Ovary (tissue), 7 donors: ENCODE measurements at regions not wholly inside any gene's neighbourhood (a gene's known extent, or its start where the extent isn't known, plus 50 kb on each side); places are given as distances from the start of the nearest gene placed in this dataset.

Experiments used
- DNase-seq, 5 donors: peaks; one replicate each; pipeline ENCODE4 v3.0.0-alpha.2; 2019 to 2020
- H3K27ac ChIP-seq, 2 donors: fragments of 200-600 bp; one replicate each; pipeline versions ENCODE4 v1.5.1 to v1.8.0; 2019 to 2022
- H3K27me3 ChIP-seq: fragments of 200-600 bp; one replicate; pipeline ENCODE4 v1.8.0; 2022
- H3K36me3 ChIP-seq: fragments of 200-600 bp; sonication (generic); one replicate; pipeline ENCODE4 v1.5.1; 2019
- H3K4me1 ChIP-seq: one replicate; pipeline ENCODE4 v1.8.1; 2013; ENCODE audit warnings: mild to moderate bottlenecking, moderate library complexity; ENCODE audit not compliant: insufficient read depth
- H3K4me3 ChIP-seq: fragments of 200-600 bp; sonication (generic); one replicate; pipeline ENCODE4 v1.5.1; 2017
- H3K9me3 ChIP-seq, 2 donors: fragments of 200-600 bp in 1 of 2; sonication (generic) in 1 of 2; one replicate each; pipeline versions ENCODE4 v1.5.1 to v1.8.1; 2013 to 2019; ENCODE audit warnings: mild to moderate bottlenecking in 1 of 2, moderate library complexity in 1 of 2
- CTCF ChIP-seq, 3 donors: fragments of 450-650 bp in 2 of 3; fragments of 200-600 bp in 1 of 3; IDR thresholded peaks; one replicate each; pipeline versions ENCODE4 v1.5.1 to v1.8.0; 2016 to 2022; ENCODE audit warnings: antibody characterized with exemption in 3 of 3, mild to moderate bottlenecking in 1 of 3
- EP300 ChIP-seq: sonication (generic); formaldehyde crosslinking; IDR thresholded peaks from one replicate; pipeline ENCODE4 v1.6.1; 2017; ENCODE audit warnings: antibody characterized with exemption
- POLR2A ChIP-seq: fragments of 450-650 bp; IDR thresholded peaks from one replicate; pipeline ENCODE4 v1.6.1; 2017; ENCODE audit warnings: antibody characterized with exemption, mild to moderate bottlenecking, moderate library complexity
- WGBS, 3 donors: extraction: QIAGEN DNeasy Blood & Tissue Kit in 1 of 3; methylation state at CpG; one replicate each; pipeline versions ENCODE4 v1.1.5 to v1.1.7; 2013 to 2017; 5-methylcytosine and 5-hydroxymethylcytosine counted together
- intact Hi-C, 4 donors: fragments of 100-400 bp; cut with DNase I; formaldehyde crosslinking; loops; one replicate each; pipeline versions ENCODE4 v1.11.0 to v1.15.1; 2022 to 2023
- donor health status: DM: no; HTN: no; CAD: no; lungs with moderate emphysema.
- donor health status: DM: no; HTN: no; CAD: no.
- donor health status: Bipolar disorder and iron deficiency.
- donor health status: DM: no; HTN: no; CAD: no.
- donor health status: DM: yes; HTN: yes; CAD: no.

DNA sequence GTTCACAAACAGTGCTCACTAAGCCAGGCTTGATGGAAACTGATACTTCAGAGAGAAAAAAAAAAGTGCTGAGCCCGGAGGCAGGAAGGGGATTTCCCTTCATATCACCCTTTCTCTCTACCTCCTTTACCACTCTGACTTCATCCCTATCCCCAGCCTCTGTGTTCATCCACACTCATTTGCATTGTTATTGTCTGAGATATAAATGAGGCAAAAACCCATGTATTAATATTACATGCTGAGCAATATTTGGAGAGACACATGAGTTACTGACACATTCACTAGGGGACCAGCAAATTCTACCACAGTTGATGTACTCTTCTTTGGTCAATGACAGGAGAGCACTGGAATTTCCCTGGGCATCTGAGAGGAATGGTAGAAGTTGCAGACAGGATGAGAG lies 175.8 kb downstream of the TNFSF18 start:
- H3K27ac ChIP-seq, result no peak overlapping the region
- no peaks in the 10 kb centered on the region for H3K9me3 ChIP-seq
- TF ChIP-seq POLR2A (no peak), CTCF (IDR thresholded peaks at IDR 0.05) (no peak), EP300 (no peak)
- intact Hi-C loops, result no loop called here
- no peak for DNase-seq
- no peak overlapping the region for H3K4me3 ChIP-seq
- no peaks in the 10 kb centered on the region for H3K27me3 ChIP-seq
- WGBS, 3 donors, result 36 to 55% (median 44%) methylated on average over 1 of the region's 1 CpG
- no peaks in the 10 kb centered on the region for H3K36me3 ChIP-seq
- no peaks in the 10 kb centered on the region for H3K4me1 ChIP-seq

- intact Hi-C loops, result no loop called here
- H3K36me3 ChIP-seq, result no peaks in the 10 kb centered on the region
- H3K27ac ChIP-seq, result no peak overlapping the region
- no peaks in the 10 kb centered on the region for H3K4me1 ChIP-seq
- DNase-seq, result no peak
- no peaks in the 10 kb centered on the region for H3K27me3 ChIP-seq
- H3K9me3 ChIP-seq, result no peaks in the 10 kb centered on the region
- no peak for TF ChIP-seq POLR2A
- TF ChIP-seq EP300, result no peak
- no peak for TF ChIP-seq CTCF (IDR thresholded peaks at IDR 0.05)
- H3K4me3 ChIP-seq, result no peak overlapping the region
These were observed 174.8 kb downstream of the TNFSF18 start for GRCh38 chr1:172875892-172876291.

DNA sequence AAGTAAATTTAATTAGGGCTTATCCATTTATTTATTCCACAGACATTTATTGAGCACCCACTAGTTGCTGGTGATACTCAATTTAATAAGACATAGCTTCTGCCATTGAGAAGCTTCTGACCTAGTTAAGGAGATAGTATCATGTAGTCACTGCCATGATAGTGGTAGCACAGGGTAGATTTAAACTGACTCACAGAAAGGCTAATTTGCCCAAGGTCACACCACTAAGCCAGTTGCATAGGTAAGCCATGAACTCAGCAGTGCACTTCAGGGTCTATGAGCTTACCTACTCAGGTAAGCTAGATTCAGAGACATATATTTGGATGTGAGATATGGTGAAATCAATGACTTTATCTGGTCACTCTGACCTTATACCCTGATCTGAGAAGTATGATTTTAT lies 168.4 kb downstream of the TNFSF18 start:
- no peaks in the 10 kb centered on the region for H3K36me3 ChIP-seq
- H3K27ac ChIP-seq, result no peak overlapping the region
- H3K27me3 ChIP-seq, result no peaks in the 10 kb centered on the region
- no peaks in the 10 kb centered on the region for H3K4me1 ChIP-seq
- no peak for DNase-seq
- no peak overlapping the region for H3K4me3 ChIP-seq
- TF ChIP-seq EP300 (no peak), POLR2A (no peak), CTCF (IDR thresholded peaks at IDR 0.05) (no peak)
- H3K9me3 ChIP-seq, result no peaks in the 10 kb centered on the region
- intact Hi-C loops, result no loop called here

DNA sequence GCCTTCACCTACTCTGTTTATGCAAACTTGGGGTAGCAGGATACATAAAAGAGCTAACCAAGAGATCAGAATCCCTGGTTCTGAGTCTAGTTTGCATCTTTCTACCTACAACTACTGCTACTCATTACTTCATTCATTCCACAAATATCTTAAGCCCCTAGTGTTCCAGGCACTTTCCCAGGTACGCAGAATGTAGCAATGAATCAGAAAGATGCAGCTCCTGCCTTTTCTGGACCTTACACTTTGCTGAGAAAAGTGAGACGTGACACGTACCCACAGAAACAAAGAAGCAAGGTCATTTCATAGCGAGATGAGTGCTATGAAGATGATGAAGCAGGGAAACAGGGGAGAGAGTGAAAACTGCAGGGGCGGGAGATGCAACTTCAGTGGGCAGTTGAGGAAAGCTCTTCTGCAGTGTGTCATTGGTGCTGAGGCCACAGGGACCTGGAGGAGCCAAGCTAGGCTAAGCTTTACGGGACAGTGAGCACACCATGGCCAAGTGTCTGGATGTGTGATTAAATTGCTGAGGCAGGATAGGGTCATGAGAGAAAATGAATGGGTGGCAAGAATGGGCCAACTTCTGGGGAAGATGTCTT lies 167.9 kb downstream of the TNFSF18 start:
- Histone ChIP-seq H3K27ac (no peak overlapping the region), H3K36me3 (no peaks in the 10 kb centered on the region), H3K4me3 (no peak overlapping the region), H3K27me3 (no peaks in the 10 kb centered on the region), H3K9me3 (no peaks in the 10 kb centered on the region), H3K4me1 (no peaks in the 10 kb centered on the region)
- TF ChIP-seq POLR2A, result no peak
- no peak for TF ChIP-seq CTCF (IDR thresholded peaks at IDR 0.05)
- intact Hi-C loops, result no loop called here
- no peak for DNase-seq
- WGBS, 3 donors, result 84 to 91% (median 84%) methylated on average over 6 of the region's 6 CpGs

GRCh38 chr1:172883387-172883791 lies 167.4 kb downstream of the TNFSF18 start:
- no peaks in the 10 kb centered on the region for H3K27me3 ChIP-seq
- no peaks in the 10 kb centered on the region for H3K36me3 ChIP-seq
- no peak overlapping the region for H3K27ac ChIP-seq
- WGBS, 3 donors, result 82 to 92% (median 89%) methylated on average over 3 of the region's 3 CpGs
- no peak overlapping the region for H3K4me3 ChIP-seq
- no peaks in the 10 kb centered on the region for H3K4me1 ChIP-seq
- DNase-seq, result no peak
- H3K9me3 ChIP-seq, result no peaks in the 10 kb centered on the region
- intact Hi-C loops, result no loop called here
- TF ChIP-seq POLR2A, result no peak
- TF ChIP-seq CTCF (IDR thresholded peaks at IDR 0.05), result no peak
- no peak for TF ChIP-seq EP300
